SH-SY5Y (cell line): ENCODE measurements at regions not wholly inside any gene's neighbourhood (a gene's known extent, or its start where the extent isn't known, plus 50 kb on each side); places are given as distances from the start of the nearest gene placed in this dataset.

Source experiments
- GATA2 ChIP-seq: IDR thresholded peaks from 2 replicates; pipeline ENCODE4 v1.6.1; 2011; ENCODE audit warnings: mild to moderate bottlenecking, low read depth, low read length
- GATA3 ChIP-seq: IDR thresholded peaks from 2 replicates; pipeline ENCODE4 v1.6.1; 2011; ENCODE audit warnings: low read depth, mild to moderate bottlenecking, low read length, moderate library complexity

GRCh38 chr1:187838335-187839293, 1009.9 kb downstream of the PLA2G4A start:
- no peak for TF ChIP-seq GATA3
- TF ChIP-seq GATA2, result no peak

GRCh38 chr1:187839873-187840272, 1011.1 kb downstream of the PLA2G4A start:
- TF ChIP-seq GATA2 (no peak), GATA3 (no peak)

- TF ChIP-seq GATA3 (no peak), GATA2 (no peak)
Observed at GRCh38 chr1:187840557-187840956, 1011.8 kb downstream of the PLA2G4A start.

GRCh38 chr1:187842406-187843165, 1013.8 kb downstream of the PLA2G4A start:
- no peak for TF ChIP-seq GATA2
- no peak for TF ChIP-seq GATA3

DNA sequence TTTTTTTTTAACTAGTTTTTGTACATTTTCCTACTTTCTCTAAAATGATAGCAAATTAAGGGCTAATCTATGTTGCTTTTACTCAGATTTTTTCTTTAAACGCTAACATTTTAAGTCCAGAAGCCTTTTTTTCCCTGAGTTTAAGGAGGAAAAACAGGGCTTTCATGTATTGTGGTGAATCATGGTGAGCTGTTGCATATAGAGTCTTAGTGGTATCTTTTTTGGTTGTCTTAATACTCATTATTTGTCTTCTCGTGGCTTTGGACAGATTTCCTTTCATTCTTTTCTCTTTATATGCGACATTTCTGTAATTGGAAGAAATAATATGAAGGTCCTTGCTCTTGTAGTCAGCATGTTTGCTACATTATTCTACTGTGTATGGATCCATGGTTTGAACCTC, 1015.6 kb downstream of the PLA2G4A start:
- no peak for TF ChIP-seq GATA2
- TF ChIP-seq GATA3, result no peak

DNA sequence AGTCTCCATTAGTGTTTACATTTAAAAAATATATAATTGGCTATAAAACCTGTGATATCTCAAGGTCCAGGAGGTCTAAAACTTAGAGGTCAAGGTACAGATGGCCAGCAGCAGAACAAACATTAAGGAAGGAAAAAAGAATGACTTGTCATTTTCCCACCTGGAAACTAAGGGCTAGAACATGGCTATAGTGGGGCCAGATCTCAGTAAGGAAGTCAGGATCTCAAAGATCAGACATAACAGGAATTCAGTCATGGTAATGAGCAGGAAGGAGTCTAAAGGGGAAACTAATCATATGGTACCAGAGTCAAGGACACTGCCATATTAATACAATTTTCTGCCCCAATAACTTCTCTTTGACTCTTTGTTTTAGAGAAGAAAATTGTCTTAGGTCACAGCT, 1018.8 kb downstream of the PLA2G4A start:
- TF ChIP-seq GATA3, result no peak
- TF ChIP-seq GATA2, result no peak

- no peak for TF ChIP-seq GATA3
- TF ChIP-seq GATA2, result no peak
Observed at GRCh38 chr1:187848321-187848720, 1019.6 kb downstream of the PLA2G4A start.

- TF ChIP-seq GATA2 (peak; percentile 75; the same call in 1 of the 2 replicates), GATA3 (peak; percentile 88)
Observed at GRCh38 chr1:187853505-187853904, 1024.8 kb downstream of the PLA2G4A start.

DNA sequence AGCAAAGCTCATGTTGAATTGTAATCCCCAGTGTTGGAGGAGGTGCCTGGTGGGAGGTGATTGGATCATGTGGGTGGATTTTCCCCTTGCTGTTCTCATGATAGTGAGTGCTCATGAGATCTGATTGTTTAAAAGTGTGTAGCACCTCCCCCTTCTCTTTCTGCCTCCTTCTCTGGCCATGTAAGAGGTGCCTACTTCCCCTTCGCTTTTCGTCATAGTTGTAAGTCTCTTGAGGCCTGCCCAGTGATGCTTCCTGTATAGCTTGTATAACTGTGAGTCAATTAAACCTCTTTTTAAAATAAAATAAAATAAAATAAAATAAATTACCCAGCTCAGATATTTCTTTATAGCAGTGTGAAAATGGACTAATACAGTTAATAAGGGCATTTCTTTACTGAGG, 1025.7 kb downstream of the PLA2G4A start:
- TF ChIP-seq GATA2, result no peak
- TF ChIP-seq GATA3, result no peak

- TF ChIP-seq GATA2 (no peak), GATA3 (no peak)
Observed at GRCh38 chr1:187862506-187862905, 1033.8 kb downstream of the PLA2G4A start.

- TF ChIP-seq GATA3, result no peak
- no peak for TF ChIP-seq GATA2
Observed at GRCh38 chr1:187870552-187870951, 1041.8 kb downstream of the PLA2G4A start.

DNA sequence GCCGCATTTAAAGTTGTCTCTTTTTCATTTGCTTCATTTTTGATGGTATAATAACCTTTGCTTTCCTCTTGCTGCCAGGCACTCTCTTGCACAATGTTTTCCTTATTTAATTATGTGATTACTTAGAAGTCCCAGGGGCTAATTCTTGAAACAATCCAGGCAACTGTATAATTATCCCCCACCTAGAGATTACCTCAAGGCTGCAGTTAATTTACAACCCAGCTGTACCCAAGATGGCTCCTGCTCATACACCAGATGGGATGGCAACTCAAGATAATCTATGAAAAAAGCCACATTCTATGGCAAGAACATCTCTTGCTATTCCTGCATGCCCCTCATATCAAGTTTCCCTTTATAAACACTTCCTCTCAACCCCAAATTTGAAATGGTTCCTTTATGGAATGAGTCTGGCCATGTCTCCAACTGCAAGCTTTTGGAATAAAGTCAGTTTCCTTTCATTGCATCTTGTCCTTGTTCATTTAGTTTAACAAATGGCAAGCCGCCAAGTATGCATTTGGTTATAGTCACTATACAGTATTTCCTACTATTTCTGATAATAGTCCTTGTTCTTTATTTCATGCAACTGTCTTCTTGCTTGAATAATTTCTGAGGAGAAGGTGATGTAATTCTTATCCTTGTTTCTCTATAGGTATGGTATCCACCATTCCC, 1042.6 kb downstream of the PLA2G4A start:
- TF ChIP-seq GATA3, result peak; percentile 80
- peak; percentile 81 for TF ChIP-seq GATA2

DNA sequence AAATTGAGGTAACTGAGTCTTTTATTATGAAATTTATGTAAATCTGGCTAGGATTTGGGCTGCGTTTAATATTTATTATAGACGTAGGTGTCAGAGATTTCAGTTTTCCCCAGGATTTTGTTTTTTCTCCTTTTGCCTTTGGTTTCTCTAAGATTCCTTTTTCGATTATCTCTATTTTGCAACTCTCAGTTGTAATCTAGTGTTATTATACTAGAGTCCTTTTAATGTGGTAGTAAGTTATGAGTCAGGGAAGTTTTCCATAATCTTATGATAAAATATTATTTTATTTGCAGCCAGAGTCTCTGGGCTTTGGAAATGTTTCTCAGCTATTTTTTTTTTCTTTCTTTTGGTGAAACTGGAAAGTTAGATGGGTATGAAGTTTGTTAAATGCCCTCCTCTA, 1043.8 kb downstream of the PLA2G4A start:
- TF ChIP-seq GATA2, result no peak
- no peak for TF ChIP-seq GATA3

DNA sequence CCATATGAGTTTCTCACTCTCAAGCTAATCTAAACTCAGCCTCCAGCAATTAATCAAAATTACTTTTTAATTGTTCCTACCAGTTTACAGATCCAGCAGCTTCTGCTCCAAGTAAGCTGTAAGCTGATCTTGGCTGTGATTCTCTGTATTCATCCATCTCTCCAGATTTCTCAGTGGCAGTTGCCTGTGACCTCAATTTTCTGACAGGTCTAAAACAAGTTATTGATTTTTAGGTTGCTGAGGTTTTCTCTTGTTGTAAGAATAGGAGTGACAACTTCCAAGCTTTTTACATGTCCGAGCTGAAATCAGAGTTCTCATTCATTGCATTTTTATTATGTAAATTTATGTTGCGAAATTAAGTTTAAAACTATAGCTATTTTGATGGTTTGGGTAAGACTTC, 1044.4 kb downstream of the PLA2G4A start:
- TF ChIP-seq GATA3, result no peak
- TF ChIP-seq GATA2, result no peak
